Esophagus squamous epithelium (tissue), 4 donors: ENCODE measurements at regions not wholly inside any gene's neighbourhood (a gene's known extent, or its start where the extent isn't known, plus 50 kb on each side); places are given as distances from the start of the nearest gene placed in this dataset.

Experiments used
- POLR2A ChIP-seq, 4 donors: fragments of 450-650 bp; IDR thresholded peaks; one replicate each; pipeline ENCODE4 v1.6.1; 2017; ENCODE audit warnings: antibody characterized with exemption in 4 of 4, mild to moderate bottlenecking in 4 of 4, moderate library complexity in 3 of 4
- TF ChIP-seq, protein P1 (sequence below), 6 experiments: fragments of 450-650 bp in 4 of 6; fragments of 200-600 bp in 2 of 6; sonication (generic) in 2 of 6; IDR thresholded peaks; one replicate each; pipeline ENCODE4 v1.5.1; 2016 to 2019; ENCODE audit warnings: antibody characterized with exemption in 6 of 6, mild to moderate bottlenecking in 4 of 6, moderate library complexity in 4 of 6

- TF ChIP-seq, protein P1, sequence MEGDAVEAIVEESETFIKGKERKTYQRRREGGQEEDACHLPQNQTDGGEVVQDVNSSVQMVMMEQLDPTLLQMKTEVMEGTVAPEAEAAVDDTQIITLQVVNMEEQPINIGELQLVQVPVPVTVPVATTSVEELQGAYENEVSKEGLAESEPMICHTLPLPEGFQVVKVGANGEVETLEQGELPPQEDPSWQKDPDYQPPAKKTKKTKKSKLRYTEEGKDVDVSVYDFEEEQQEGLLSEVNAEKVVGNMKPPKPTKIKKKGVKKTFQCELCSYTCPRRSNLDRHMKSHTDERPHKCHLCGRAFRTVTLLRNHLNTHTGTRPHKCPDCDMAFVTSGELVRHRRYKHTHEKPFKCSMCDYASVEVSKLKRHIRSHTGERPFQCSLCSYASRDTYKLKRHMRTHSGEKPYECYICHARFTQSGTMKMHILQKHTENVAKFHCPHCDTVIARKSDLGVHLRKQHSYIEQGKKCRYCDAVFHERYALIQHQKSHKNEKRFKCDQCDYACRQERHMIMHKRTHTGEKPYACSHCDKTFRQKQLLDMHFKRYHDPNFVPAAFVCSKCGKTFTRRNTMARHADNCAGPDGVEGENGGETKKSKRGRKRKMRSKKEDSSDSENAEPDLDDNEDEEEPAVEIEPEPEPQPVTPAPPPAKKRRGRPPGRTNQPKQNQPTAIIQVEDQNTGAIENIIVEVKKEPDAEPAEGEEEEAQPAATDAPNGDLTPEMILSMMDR (IDR thresholded peaks at IDR 0.05), result no peak
- TF ChIP-seq POLR2A (IDR thresholded peaks at IDR 0.05), result no peak
Observed at GRCh38 chr3:106327696-106328025, 458.8 kb upstream of the CBLB start.
